Colonic mucosa (tissue), 4 donors: ENCODE measurements at regions not wholly inside any gene's neighbourhood (a gene's known extent, or its start where the extent isn't known, plus 50 kb on each side); places are given as distances from the start of the nearest gene placed in this dataset.

Experiments used
- DNase-seq: peaks from one replicate; pipeline ENCODE4 v3.0.0-alpha.2; 2020
- H3K27ac ChIP-seq: fragments of 200-600 bp; one replicate; pipeline ENCODE4 v1.8.0; 2021
- H3K27me3 ChIP-seq: fragments of 200-600 bp; one replicate; pipeline ENCODE4 v1.8.0; 2021
- H3K36me3 ChIP-seq: fragments of 200-600 bp; one replicate; pipeline ENCODE4 v1.8.0; 2021
- H3K4me1 ChIP-seq: fragments of 200-600 bp; one replicate; pipeline ENCODE4 v1.8.0; 2021; ENCODE audit warnings: mild to moderate bottlenecking
- H3K4me3 ChIP-seq: fragments of 200-600 bp; one replicate; pipeline ENCODE4 v1.8.0; 2021
- H3K9ac ChIP-seq, 2 donors: one replicate each; pipeline ENCODE4 v1.7.0; 2013; ENCODE audit warnings: control low read depth in 2 of 2, low read depth in 2 of 2, low read length in 2 of 2
- H3K9me3 ChIP-seq: fragments of 200-600 bp; one replicate; pipeline ENCODE4 v1.8.0; 2021
- intact Hi-C: fragments of 100-400 bp; cut with DNase I; formaldehyde crosslinking; loops from one replicate; pipeline ENCODE4 v1.14.1; 2022
- TF ChIP-seq, protein P1 (sequence below): fragments of 200-600 bp; IDR thresholded peaks from one replicate; pipeline ENCODE4 v1.8.0; 2022; ENCODE audit warnings: antibody characterized with exemption, mild to moderate bottlenecking
- donor health status: healthy.
- donor health status: DM: no; HTN: no; CAD: no.
- donor health status: DM: no; HTN: no; CAD: no.

DNA sequence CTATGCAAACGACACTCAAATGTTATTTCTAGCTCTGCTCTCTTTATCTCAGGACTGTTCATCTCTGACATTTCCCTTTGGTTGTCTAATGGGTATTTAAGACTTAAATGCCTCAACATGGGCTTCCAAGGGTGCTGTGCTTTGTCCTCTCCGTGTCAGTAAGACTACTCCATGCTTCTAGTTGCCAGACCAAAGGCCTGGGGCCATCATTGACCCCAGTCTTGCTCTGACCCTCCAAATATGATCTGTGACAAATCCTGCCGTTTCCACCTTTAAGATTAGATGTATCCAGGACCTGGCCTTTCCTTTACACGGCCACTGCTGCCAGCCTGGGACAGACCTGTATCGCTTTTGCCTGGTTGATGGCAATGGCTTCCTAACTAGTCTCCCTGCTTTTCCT, 126.3 kb upstream of the DYRK2 start:
- intact Hi-C loops, result no loop called here
- no peaks in the 10 kb centered on the region for H3K27me3 ChIP-seq
- TF ChIP-seq, protein P1, sequence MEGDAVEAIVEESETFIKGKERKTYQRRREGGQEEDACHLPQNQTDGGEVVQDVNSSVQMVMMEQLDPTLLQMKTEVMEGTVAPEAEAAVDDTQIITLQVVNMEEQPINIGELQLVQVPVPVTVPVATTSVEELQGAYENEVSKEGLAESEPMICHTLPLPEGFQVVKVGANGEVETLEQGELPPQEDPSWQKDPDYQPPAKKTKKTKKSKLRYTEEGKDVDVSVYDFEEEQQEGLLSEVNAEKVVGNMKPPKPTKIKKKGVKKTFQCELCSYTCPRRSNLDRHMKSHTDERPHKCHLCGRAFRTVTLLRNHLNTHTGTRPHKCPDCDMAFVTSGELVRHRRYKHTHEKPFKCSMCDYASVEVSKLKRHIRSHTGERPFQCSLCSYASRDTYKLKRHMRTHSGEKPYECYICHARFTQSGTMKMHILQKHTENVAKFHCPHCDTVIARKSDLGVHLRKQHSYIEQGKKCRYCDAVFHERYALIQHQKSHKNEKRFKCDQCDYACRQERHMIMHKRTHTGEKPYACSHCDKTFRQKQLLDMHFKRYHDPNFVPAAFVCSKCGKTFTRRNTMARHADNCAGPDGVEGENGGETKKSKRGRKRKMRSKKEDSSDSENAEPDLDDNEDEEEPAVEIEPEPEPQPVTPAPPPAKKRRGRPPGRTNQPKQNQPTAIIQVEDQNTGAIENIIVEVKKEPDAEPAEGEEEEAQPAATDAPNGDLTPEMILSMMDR, result no peak
- DNase-seq, result no peak
- H3K4me1 ChIP-seq, result no peaks in the 10 kb centered on the region
- no peak overlapping the region for H3K27ac ChIP-seq
- no peak overlapping the region for H3K9ac ChIP-seq
- no peak overlapping the region for H3K4me3 ChIP-seq
- no peaks in the 10 kb centered on the region for H3K36me3 ChIP-seq
- no peaks in the 10 kb centered on the region for H3K9me3 ChIP-seq

DNA sequence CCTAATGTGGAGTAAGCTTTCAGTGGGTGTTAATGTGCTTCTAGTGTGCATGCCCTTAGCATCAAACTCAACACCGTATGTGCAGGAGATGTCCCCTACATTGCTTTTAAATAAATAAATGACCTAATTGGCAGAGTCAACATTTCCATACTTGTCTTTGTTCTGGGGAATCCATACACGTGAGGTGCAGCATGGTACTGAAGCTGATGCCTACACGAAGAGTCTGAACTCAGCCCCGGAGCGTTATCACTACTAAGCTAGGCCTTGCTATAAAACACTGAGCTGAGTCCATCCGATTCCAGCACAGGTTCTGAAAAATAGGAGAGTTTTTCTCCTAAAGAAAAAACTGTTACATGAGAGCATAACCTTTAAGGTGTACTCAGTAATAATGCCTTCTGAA, 125.0 kb upstream of the DYRK2 start:
- H3K36me3 ChIP-seq, result no peaks in the 10 kb centered on the region
- H3K4me3 ChIP-seq, result no peak overlapping the region
- H3K27ac ChIP-seq, result no peak overlapping the region
- H3K9me3 ChIP-seq, result no peaks in the 10 kb centered on the region
- H3K9ac ChIP-seq, result no peak overlapping the region
- TF ChIP-seq, protein P1, result no peak
- DNase-seq, result no peak
- H3K4me1 ChIP-seq, result no peaks in the 10 kb centered on the region
- no peaks in the 10 kb centered on the region for H3K27me3 ChIP-seq
- intact Hi-C loops, result no loop called here

DNA sequence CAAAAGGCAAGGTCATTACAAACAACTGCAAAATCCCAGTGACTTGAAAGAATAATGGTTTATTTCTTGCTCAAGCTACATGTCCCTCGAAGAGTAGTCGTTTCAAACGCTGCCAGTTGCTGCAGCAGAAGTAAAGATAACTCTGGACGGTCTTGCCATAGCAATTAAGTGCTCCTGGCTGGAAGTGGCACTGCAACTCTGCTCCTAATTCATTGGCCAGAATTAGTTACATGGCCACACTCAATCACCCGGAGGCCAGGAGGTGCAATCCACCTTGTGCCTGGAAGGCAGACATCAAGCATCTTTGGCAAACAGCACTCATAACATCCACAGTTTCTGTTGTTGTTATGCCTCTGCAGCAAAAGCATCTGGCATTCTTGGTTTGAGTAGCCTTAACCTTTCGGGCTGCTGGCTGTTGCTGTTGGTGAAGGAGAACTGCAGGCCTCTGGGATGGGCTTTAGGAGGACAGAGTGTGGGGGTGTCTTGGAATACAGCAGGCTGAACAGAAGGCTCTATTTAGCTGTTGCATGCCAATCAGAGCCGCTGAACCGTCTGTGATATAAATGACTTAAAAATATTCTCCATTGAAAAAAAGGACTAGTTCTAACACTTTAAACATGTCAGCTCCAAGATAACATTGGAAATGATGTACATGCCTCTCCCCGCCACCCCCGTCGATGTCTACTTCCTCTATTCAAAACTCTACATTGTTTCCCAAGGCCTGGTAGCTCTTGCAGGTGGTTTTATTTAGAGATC, 123.5 kb upstream of the DYRK2 start:
- Histone ChIP-seq H3K27me3 (no peaks in the 10 kb centered on the region), H3K9me3 (no peaks in the 10 kb centered on the region), H3K4me3 (no peak overlapping the region), H3K4me1 (no peaks in the 10 kb centered on the region), H3K36me3 (no peaks in the 10 kb centered on the region), H3K27ac (no peak overlapping the region), H3K9ac (no peak overlapping the region)
- intact Hi-C loops, result no loop called here
- DNase-seq, result no peak
- TF ChIP-seq, protein P1, result no peak

DNA sequence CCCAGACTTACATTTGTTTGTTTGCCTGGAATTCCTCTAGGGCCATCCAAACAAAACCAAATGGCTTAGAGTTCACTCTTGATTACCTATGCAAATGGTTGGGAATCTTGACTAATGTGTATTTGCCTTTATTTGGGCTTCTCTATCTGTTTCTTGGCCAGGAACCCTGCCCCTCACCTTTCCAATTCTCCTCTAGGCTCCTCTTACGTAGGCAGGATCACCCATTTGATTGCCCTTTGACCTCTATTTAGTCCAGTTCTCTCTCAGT, 123.0 kb upstream of the DYRK2 start:
- Histone ChIP-seq H3K27ac (no peak overlapping the region), H3K9ac (no peak overlapping the region), H3K36me3 (no peaks in the 10 kb centered on the region), H3K9me3 (no peaks in the 10 kb centered on the region), H3K4me1 (no peaks in the 10 kb centered on the region), H3K4me3 (no peak overlapping the region), H3K27me3 (no peaks in the 10 kb centered on the region)
- TF ChIP-seq, protein P1, result no peak
- intact Hi-C loops, result no loop called here
- DNase-seq, result no peak

DNA sequence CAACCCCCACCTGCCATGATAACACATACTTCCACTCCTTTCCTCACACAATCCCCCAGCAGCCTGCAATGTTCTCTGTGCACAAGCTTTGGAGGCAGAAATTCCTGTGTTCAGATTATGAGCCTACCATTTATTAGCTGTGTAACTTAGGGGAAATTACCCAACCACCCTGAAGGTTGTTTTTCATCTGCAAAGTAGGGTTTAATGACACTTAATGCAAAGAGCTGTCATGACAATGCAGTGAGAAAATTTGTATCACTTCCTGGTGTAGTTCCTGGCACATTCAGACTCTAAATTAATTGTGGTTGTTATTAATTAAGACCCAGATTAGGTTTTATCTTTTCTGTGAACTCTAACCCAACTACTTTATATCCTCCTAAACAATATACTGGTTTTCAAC, 122.4 kb upstream of the DYRK2 start:
- TF ChIP-seq, protein P1, result no peak
- no peaks in the 10 kb centered on the region for H3K36me3 ChIP-seq
- no peak overlapping the region for H3K4me3 ChIP-seq
- H3K27ac ChIP-seq, result no peak overlapping the region
- H3K9me3 ChIP-seq, result no peaks in the 10 kb centered on the region
- no peaks in the 10 kb centered on the region for H3K27me3 ChIP-seq
- no peaks in the 10 kb centered on the region for H3K4me1 ChIP-seq
- intact Hi-C loops, result no loop called here
- no peak overlapping the region for H3K9ac ChIP-seq
- no peak for DNase-seq
